Stimulated activated CD8-positive, alpha-beta memory T cell treated with anti-CD3 and anti-CD28 coated beads, Interleukin-2, amount 100 ng/mL, for 48 hours (primary cell): ENCODE measurements at regions not wholly inside any gene's neighbourhood (a gene's known extent, or its start where the extent isn't known, plus 50 kb on each side); places are given as distances from the start of the nearest gene placed in this dataset.

ENCODE experiments used
- DNase-seq, 2 donors: peaks; one replicate each; pipeline ENCODE4 v3.0.0-alpha.2; 2020; ENCODE audit warnings: low read depth in 2 of 2

- no peak for DNase-seq
Observed at GRCh38 chr2:12168354-12168753, 421.9 kb downstream of the LPIN1 start.

GRCh38 chr2:12168791-12169388 lies 422.5 kb downstream of the LPIN1 start:
- DNase-seq: no peak

- no peak for DNase-seq
Observed at GRCh38 chr2:12169721-12170120, 423.3 kb downstream of the LPIN1 start.

GRCh38 chr2:12170121-12170520 lies 423.7 kb downstream of the LPIN1 start:
- DNase-seq: no peak

- DNase-seq: no peak
Observed at GRCh38 chr2:12173271-12173942, 427.0 kb downstream of the LPIN1 start.

GRCh38 chr2:12173943-12174340 lies 427.5 kb downstream of the LPIN1 start:
- no peak for DNase-seq

- no peak for DNase-seq
Observed at GRCh38 chr2:12175323-12175722, 428.9 kb downstream of the LPIN1 start.

- DNase-seq: no peak
Observed at GRCh38 chr2:12176623-12177454, 430.4 kb downstream of the LPIN1 start.

GRCh38 chr2:12177455-12178288 lies 431.2 kb downstream of the LPIN1 start:
- no peak for DNase-seq

GRCh38 chr2:12178289-12179080 lies 432.1 kb downstream of the LPIN1 start:
- DNase-seq: no peak

- DNase-seq: no peak
Observed at GRCh38 chr2:12180031-12180430, 433.6 kb downstream of the LPIN1 start.

- DNase-seq: no peak
Observed at GRCh38 chr2:12183032-12183645, 436.7 kb downstream of the LPIN1 start.

- DNase-seq: no peak
Observed at GRCh38 chr2:12192762-12193161, 446.3 kb downstream of the LPIN1 start.

- DNase-seq: no peak
Observed at GRCh38 chr2:12194968-12195367, 448.5 kb downstream of the LPIN1 start.

- DNase-seq: no peak
Observed at GRCh38 chr2:12196495-12196894, 450.1 kb downstream of the LPIN1 start.

GRCh38 chr2:12197133-12197532 lies 450.7 kb downstream of the LPIN1 start:
- no peak for DNase-seq

GRCh38 chr2:12199491-12200211 lies 453.2 kb downstream of the LPIN1 start:
- no peak for DNase-seq

- no peak for DNase-seq
Observed at GRCh38 chr2:12201369-12201768, 454.9 kb downstream of the LPIN1 start.

- no peak for DNase-seq
Observed at GRCh38 chr2:12202313-12203075, 456.1 kb downstream of the LPIN1 start.
